ENCODE measurements at regions not wholly inside any gene's neighbourhood (a gene's known extent, or its start where the extent isn't known, plus 50 kb on each side); places are given as distances from the start of the nearest gene placed in this dataset.
"Not testable (repeated sequence)": the region's sequence is repeated elsewhere in the genome, so short reads cannot be mapped to it uniquely, and the experiment has no call there.

GRCh38 chr14:26304056-26304455, 293.8 kb downstream of the NOVA1 start:
- no peak for DNase-seq (ENCODE audit: low spot score)

GRCh38 chr14:26293909-26294308, 303.9 kb downstream of the NOVA1 start:
- DNase-seq (ENCODE audit: low spot score) = no peak

GRCh38 chr14:26289891-26290486, 307.8 kb downstream of the NOVA1 start:
- DNase-seq (ENCODE audit: low spot score) = no peak

- no peak for DNase-seq (ENCODE audit: low spot score)
Measured at GRCh38 chr14:26286913-26287205, 311.0 kb downstream of the NOVA1 start.

GRCh38 chr14:26286081-26286912, 311.5 kb downstream of the NOVA1 start:
- DNase-seq (ENCODE audit: low spot score) = no peak

GRCh38 chr14:26282578-26282977, 315.3 kb downstream of the NOVA1 start:
- no peak for DNase-seq (ENCODE audit: low spot score)

- DNase-seq (ENCODE audit: low spot score) = not testable (repeated sequence)
Measured at GRCh38 chr14:26282011-26282410, 315.8 kb downstream of the NOVA1 start.

- peak; percentile 6 for DNase-seq (ENCODE audit: low spot score)
Measured at GRCh38 chr14:26281280-26281998, 316.4 kb downstream of the NOVA1 start.

GRCh38 chr14:26276757-26277156, 321.1 kb downstream of the NOVA1 start:
- DNase-seq (ENCODE audit: low spot score) = no peak

GRCh38 chr14:26265170-26265685, 332.6 kb downstream of the NOVA1 start:
- DNase-seq (ENCODE audit: low spot score) = no peak

GRCh38 chr14:26261368-26262122, 336.3 kb downstream of the NOVA1 start:
- DNase-seq (ENCODE audit: low spot score) = no peak

- no peak for DNase-seq (ENCODE audit: low spot score)
Measured at GRCh38 chr14:26255213-26255612, 342.6 kb downstream of the NOVA1 start.

- no peak for DNase-seq (ENCODE audit: low spot score)
Measured at GRCh38 chr14:26252176-26252575, 345.7 kb downstream of the NOVA1 start.

- no peak for DNase-seq (ENCODE audit: low spot score)
Measured at GRCh38 chr14:26233118-26233517, 364.7 kb downstream of the NOVA1 start.

GRCh38 chr14:26218861-26219260, 379.0 kb downstream of the NOVA1 start:
- no peak for DNase-seq (ENCODE audit: low spot score)

- DNase-seq (ENCODE audit: low spot score) = no peak
Measured at GRCh38 chr14:26217778-26218177, 380.1 kb downstream of the NOVA1 start.

- no peak for DNase-seq (ENCODE audit: low spot score)
Measured at GRCh38 chr14:26216786-26217185, 381.0 kb downstream of the NOVA1 start.

GRCh38 chr14:26213846-26214575, 383.8 kb downstream of the NOVA1 start:
- no peak for DNase-seq (ENCODE audit: low spot score)

- no peak for DNase-seq (ENCODE audit: low spot score)
Measured at GRCh38 chr14:26209699-26210098, 388.1 kb downstream of the NOVA1 start.

- no peak for DNase-seq (ENCODE audit: low spot score)
Measured at GRCh38 chr14:26206640-26207039, 391.2 kb downstream of the NOVA1 start.

- DNase-seq (ENCODE audit: low spot score) = no peak
Measured at GRCh38 chr14:26204728-26205479, 392.9 kb downstream of the NOVA1 start.

All from LoVo (cell line).